Breast epithelium (tissue), 4 donors: ENCODE measurements at regions not wholly inside any gene's neighbourhood (a gene's known extent, or its start where the extent isn't known, plus 50 kb on each side); places are given as distances from the start of the nearest gene placed in this dataset.
"Not testable (repeated sequence)": the region's sequence is repeated elsewhere in the genome, so short reads cannot be mapped to it uniquely, and the experiment has no call there.

Experiments used
- DNase-seq, 2 donors: peaks; one replicate each; pipeline ENCODE4 v3.0.0-alpha.2; 2019; ENCODE audit warnings: low spot score in 2 of 2
- H3K27ac ChIP-seq, 2 donors: fragments of 200-600 bp; sonication (generic) in 1 of 2; one replicate each; pipeline ENCODE4 v1.5.1; 2016 to 2019; ENCODE audit warnings: mild to moderate bottlenecking in 1 of 2
- H3K27me3 ChIP-seq, 2 donors: fragments of 200-600 bp; sonication (generic) in 1 of 2; one replicate each; pipeline versions ENCODE4 v1.5.1 to v1.6.0; 2017 to 2019; ENCODE audit warnings: control low read depth in 1 of 2, mild to moderate bottlenecking in 1 of 2
- H3K36me3 ChIP-seq: fragments of 200-600 bp; one replicate; pipeline ENCODE4 v1.5.1; 2019
- H3K4me1 ChIP-seq, 2 donors: fragments of 200-600 bp; sonication (generic); one replicate each; pipeline ENCODE4 v1.5.1; 2016 to 2019; ENCODE audit warnings: control low read depth in 1 of 2
- H3K4me3 ChIP-seq, 3 donors: fragments of 200-600 bp; sonication (generic); 1 replicate in 2 of 3; 2 replicates in 1 of 3; pipeline ENCODE4 v1.5.1; 2016 to 2019; ENCODE audit warnings: mild to moderate bottlenecking in 3 of 3, moderate library complexity in 2 of 3
- H3K9me3 ChIP-seq, 2 donors: fragments of 200-600 bp; sonication (generic) in 1 of 2; one replicate each; pipeline ENCODE4 v1.5.1; 2016 to 2019; ENCODE audit warnings: control low read depth in 1 of 2
- POLR2A ChIP-seq: fragments of 450-650 bp; IDR thresholded peaks from one replicate; pipeline ENCODE4 v1.6.1; 2016; ENCODE audit warnings: antibody characterized with exemption, mild to moderate bottlenecking, moderate library complexity
- POLR2AphosphoS5 ChIP-seq, 3 donors: sonication (generic); formaldehyde crosslinking; IDR thresholded peaks; one replicate each; pipeline ENCODE4 v1.6.1; 2017; ENCODE audit warnings: antibody characterized with exemption in 3 of 3
- intact Hi-C: fragments of 100-400 bp; cut with DNase I; formaldehyde crosslinking; loops from one replicate; pipeline ENCODE4 v1.15.1; 2023; ENCODE audit warnings: low total_unique reads
- TF ChIP-seq, protein P1 (sequence below), 3 donors: fragments of 450-650 bp; IDR thresholded peaks; one replicate each; pipeline ENCODE4 v1.5.1; 2016 to 2017; ENCODE audit warnings: antibody characterized with exemption in 3 of 3, mild to moderate bottlenecking in 3 of 3, moderate library complexity in 3 of 3

DNA sequence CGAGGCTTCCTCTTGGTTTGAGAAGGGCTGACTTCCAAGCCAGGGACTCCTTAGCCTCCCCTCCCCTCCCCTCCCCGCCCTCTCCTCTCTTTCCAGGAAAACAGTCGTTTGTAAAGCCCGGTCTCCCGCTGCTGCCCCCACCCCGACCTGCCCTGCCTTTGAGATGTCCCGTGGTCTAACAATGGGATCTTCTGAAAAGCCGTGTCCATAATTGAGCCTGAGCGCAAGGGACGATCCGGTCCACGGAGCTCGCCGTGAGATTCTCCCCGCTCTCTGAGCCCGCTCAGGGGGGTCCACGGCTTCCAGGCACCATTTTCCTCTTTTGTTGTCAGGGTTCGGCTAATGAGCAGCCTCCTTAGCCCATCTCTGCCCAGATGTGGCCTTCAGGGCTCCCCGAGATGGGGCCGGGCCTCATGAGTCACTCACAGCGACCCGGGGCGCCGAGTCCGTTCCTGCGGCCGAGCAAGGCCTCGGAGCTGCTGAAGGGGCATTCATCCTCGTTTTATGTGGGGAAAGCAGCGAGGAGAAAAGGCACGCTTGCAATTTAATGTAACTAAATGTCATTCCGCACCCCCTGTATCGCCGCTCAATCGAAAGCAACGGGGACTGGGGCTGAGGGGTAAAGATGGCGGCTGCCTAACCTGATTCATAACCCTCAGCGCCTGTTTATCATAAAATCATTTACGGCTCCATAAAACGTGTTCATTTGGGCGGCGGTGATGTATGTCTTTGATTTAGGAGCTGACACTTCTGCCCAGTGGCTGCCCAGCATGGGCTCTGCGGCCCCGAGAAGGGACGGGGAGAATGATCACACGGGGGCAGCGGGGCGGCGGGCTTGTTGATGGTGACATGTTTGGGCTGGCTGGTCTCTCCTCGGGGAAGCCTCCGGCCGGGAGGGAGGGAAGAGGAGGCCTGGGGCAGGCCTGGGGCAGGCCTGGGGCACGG is 232.6 kb upstream of the C1orf174 start:
- TF ChIP-seq, protein P1, sequence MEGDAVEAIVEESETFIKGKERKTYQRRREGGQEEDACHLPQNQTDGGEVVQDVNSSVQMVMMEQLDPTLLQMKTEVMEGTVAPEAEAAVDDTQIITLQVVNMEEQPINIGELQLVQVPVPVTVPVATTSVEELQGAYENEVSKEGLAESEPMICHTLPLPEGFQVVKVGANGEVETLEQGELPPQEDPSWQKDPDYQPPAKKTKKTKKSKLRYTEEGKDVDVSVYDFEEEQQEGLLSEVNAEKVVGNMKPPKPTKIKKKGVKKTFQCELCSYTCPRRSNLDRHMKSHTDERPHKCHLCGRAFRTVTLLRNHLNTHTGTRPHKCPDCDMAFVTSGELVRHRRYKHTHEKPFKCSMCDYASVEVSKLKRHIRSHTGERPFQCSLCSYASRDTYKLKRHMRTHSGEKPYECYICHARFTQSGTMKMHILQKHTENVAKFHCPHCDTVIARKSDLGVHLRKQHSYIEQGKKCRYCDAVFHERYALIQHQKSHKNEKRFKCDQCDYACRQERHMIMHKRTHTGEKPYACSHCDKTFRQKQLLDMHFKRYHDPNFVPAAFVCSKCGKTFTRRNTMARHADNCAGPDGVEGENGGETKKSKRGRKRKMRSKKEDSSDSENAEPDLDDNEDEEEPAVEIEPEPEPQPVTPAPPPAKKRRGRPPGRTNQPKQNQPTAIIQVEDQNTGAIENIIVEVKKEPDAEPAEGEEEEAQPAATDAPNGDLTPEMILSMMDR (IDR thresholded peaks at IDR 0.05) = no peak
- TF ChIP-seq POLR2AphosphoS5 (IDR thresholded peaks at IDR 0.05) (no peak), POLR2A (no peak)
- H3K9me3 ChIP-seq = no peaks in the 10 kb centered on the region
- H3K27ac ChIP-seq = no peak overlapping the region
- H3K36me3 ChIP-seq = no peaks in the 10 kb centered on the region
- no peak overlapping the region for H3K4me3 ChIP-seq
- no peak for DNase-seq
- intact Hi-C loops = no loop called here
- H3K4me1 ChIP-seq = no peaks in the 10 kb centered on the region
- peaks cover 0 to 8% of the 10 kb centered on the region in 2 donors for H3K27me3 ChIP-seq

DNA sequence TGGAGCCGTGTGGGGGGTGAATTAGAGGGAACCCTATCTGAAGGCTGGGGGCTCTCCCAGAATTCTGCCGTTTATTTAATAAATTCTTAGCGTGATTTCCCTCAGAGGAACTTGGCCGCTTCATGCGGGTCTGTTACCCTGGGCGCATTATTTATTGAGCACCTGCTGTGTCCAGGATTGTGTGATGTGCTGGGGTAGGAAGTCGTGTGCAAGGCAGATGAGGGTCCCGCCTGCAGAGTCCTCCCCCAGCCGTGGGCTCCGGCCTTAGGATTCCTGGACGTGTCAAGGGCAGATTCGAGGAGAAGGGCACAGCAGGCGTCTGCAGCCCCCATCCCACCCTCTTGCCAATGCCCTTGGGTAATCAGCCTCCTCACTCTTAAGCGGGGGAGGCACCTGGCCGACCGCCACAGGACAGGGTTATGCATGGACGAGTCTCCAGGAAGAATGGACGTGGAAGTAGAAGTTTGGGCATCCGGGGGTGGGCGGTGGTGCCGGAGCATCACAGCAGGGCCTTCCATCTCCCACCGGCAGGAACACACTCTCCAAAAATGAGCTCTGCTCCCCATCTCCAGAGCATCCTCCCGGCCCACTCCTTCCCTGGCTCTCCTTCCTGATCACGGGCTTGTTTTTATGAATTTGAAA is 233.3 kb upstream of the C1orf174 start:
- Histone ChIP-seq H3K4me1 (no peaks in the 10 kb centered on the region), H3K9me3 (no peaks in the 10 kb centered on the region), H3K4me3 (no peak overlapping the region), H3K36me3 (no peaks in the 10 kb centered on the region), H3K27ac (no peak overlapping the region), H3K27me3 (peaks cover 0 to 8% of the 10 kb centered on the region in 2 donors)
- TF ChIP-seq, protein P1 (IDR thresholded peaks at IDR 0.05) = no peak
- no peak for TF ChIP-seq POLR2AphosphoS5 (IDR thresholded peaks at IDR 0.05)
- no peak for TF ChIP-seq POLR2A
- no peak for DNase-seq
- intact Hi-C loops = no loop called here

DNA sequence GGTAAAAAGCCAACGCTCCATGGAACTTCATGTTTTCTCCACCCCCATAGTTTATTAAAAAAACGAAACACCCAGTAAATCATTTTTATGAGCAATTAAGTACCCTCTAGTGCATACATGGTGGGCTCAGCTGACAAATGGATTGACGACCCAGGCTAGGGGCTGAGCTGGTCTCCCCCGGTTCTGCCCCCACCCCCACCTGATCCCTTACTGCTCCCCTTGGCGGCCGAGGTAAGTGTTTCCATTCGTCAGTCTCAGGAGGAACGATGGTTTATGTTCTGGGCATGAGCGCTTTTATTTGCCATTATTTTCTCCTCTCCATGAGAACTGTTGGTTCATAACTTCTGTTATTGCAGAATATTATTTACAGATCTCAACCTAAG is 233.9 kb upstream of the C1orf174 start:
- Histone ChIP-seq H3K4me3 (no peak overlapping the region), H3K36me3 (no peaks in the 10 kb centered on the region), H3K4me1 (no peaks in the 10 kb centered on the region), H3K27me3 (peaks cover 0 to 8% of the 10 kb centered on the region in 2 donors), H3K9me3 (no peaks in the 10 kb centered on the region), H3K27ac (no peak overlapping the region)
- intact Hi-C loops = no loop called here
- TF ChIP-seq POLR2AphosphoS5 (IDR thresholded peaks at IDR 0.05) = no peak
- TF ChIP-seq, protein P1 (IDR thresholded peaks at IDR 0.05) = no peak
- no peak for TF ChIP-seq POLR2A
- no peak for DNase-seq

DNA sequence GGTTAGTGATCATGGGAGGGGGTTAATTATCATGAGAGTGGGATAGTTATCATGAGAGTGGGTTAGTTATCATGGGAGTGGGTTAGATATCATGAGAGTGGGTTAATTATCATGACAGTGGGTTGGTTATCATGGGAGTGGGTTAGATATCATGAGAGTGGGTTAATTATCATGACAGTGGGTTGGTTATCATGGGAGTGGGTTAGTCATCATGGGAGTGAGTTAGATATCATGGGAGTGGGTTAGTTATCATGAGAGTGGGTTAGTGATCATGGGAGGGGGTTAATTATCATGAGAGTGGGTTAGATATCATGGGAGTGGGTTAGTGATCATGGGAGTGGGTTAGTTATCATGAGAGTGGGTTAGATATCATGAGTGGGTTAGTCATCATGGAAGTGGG is 235.8 kb upstream of the C1orf174 start:
- H3K4me1 ChIP-seq, DNase-seq, H3K9me3 ChIP-seq, H3K27me3 ChIP-seq, H3K36me3 ChIP-seq, H3K4me3 ChIP-seq, intact Hi-C loops, H3K27ac ChIP-seq: not testable (repeated sequence)

DNA sequence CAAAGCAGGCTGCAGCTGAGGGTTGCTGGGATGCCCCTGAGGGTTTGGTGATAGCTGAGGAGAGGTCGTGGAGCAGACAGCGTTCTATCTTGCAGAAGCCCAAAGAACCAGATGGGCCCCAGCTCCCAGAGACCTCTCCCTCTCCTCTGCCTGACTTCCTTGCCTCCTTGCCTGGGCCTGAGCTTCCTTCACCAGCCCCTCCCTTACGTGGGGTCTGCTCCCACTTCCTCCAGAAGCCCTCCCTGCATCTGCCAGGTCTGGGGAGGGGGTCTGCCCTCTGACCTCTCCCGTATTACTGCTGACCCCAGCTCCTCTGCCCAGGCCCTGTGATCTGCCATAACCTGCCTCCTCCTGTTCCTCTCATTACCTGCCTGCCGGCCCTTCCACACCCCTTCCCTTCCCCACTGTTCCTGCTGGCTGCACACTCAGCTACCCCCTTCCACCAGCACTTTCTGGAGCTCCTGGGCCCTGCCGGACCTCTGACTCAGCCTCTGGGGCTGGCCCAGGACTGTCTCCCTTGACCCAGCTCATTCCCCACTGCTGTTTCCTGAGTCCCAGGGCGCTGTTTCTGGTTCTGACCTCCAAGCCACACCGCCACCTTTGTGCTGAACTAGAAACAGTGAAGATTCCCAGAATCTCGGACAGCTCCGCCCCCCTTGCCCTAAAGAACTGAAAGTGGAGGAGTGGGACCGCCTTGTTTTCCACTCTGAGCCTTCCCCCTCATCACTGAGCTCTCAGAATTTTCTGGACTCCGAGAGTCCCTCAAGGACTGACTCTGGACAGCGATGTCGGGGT is 237.7 kb upstream of the C1orf174 start:
- intact Hi-C loops = no loop called here
- Histone ChIP-seq H3K36me3 (no peaks in the 10 kb centered on the region), H3K4me3 (no peak overlapping the region), H3K4me1 (no peaks in the 10 kb centered on the region), H3K27ac (no peak overlapping the region), H3K27me3 (peaks cover 0 to 16% of the 10 kb centered on the region in 2 donors), H3K9me3 (no peaks in the 10 kb centered on the region)
- TF ChIP-seq POLR2A = no peak
- no peak for TF ChIP-seq POLR2AphosphoS5 (IDR thresholded peaks at IDR 0.05)
- no peak for DNase-seq
